NCI-H526 (cell line): ENCODE measurements at regions not wholly inside any gene's neighbourhood (a gene's known extent, or its start where the extent isn't known, plus 50 kb on each side); places are given as distances from the start of the nearest gene placed in this dataset.

ENCODE experiments used
- DNase-seq, 2 experiments: peaks; one replicate each; lab custom pipeline; 2025; lab: John Stamatoyannopoulos, UW

- DNase-seq: no peak
Measured at GRCh38 chr5:15447209-15447608, 52.8 kb upstream of the FBXL7 start.

DNA sequence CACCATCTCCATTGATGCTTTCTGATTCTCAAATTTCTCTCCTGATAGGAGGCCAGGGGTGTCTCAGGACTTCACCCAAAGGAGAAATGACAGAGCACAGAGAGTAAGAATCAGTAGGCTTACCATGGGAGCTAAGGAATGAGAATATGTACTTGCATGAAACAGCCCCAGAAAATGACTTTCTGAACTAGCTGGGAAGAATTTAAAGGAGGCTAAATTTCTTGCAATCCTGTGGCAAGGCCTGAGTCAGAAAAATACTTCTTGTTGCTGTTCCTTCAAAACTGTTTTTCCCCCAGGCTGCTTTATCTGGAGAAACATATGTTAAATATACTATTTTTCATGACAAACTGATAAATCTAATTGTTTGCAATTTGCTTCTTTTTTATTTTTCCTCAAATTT is 53.4 kb upstream of the FBXL7 start:
- no peak for DNase-seq

DNA sequence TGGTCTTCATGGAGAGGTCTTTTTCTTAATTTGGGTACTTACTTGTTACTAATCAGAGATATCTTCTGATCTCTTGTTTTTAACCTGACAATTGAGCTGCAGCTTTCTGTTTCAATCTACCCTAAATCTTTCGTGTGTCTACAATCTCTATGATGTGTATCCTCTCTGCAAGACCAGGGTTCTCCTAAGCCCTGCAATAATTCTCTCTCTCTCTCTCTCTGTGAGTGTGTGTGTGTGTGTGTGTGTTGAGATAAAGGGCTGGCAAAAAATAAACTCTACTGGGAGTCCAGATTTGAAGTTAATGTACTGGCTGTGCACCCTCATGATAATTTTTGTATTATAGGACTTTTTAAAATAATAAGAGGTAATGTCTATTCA is 57.8 kb upstream of the FBXL7 start:
- no peak for DNase-seq

DNA sequence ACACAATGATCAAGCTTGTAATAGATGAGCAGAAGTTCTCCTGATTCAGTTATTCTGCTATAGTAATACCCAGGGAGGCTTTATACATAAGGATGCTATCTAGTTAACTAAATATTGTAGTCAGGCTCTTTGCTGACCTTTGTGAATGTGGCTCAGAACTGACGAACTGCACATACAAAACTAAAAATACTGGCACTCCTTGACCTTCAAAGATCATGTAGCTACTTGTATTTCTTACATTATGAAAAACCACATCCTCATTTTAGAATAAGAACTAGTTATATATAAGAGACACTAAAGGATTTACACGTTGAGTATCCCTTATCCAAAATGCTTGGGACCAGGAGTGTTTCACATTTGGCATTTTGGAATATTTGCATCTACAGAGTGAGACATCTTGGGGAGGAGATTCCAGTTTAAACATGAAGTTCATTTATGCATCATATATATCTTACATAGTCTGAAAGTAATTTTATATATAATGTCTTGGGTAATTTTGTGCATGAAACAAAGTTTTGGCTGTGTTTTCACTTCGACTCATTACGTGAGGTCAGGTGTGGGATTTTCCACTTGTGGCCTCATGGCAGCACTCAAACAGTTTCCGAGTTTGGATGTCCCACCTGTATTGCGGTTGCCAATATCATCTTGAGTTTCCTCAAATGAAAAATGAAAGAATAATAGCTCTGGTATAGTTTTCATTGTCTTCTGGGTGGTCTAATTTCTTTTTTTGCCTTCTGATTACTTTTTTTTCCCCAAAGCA is 58.4 kb upstream of the FBXL7 start:
- no peak for DNase-seq

- DNase-seq: no peak
Measured at GRCh38 chr5:15440434-15440833, 59.5 kb upstream of the FBXL7 start.

DNA sequence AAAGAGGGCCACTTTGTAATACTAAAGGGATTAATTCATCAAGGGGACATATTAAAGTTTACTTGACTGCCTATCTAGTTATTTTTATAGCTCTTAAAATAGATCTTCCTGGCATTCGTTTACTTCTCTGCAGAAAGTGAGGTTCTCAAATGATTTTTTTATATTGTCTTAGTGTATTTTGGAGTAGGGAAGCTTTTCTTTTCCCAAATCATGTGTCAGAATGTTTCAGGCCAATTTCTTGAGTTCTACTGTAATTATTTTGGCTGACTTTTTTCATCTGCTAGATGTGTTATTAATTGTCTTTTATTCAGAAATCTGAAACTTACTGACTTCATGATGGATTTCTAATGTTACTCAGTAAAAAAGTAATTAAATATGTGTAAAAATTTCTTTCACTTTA is 60.2 kb upstream of the FBXL7 start:
- no peak for DNase-seq

- DNase-seq: no peak
Measured at GRCh38 chr5:15433709-15434108, 66.3 kb upstream of the FBXL7 start.

DNA sequence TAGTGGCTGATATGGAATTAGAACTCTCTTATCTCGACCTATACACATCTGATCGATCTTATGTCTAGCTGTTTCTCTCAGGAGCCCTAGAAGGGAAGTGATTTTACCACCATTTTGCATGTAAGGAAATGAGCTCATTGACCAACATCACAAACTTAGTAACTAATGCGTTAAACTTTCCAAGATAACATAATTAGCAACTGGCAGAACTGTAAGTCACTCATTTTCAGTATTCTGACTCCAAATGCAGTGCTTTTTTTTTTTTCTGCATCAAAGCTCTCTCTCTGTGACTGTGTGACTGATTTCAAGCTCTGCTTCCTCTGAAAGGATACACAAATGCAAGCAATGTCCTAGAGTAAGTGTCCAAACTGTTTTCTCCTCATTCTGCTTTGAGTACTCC is 68.1 kb upstream of the FBXL7 start:
- no peak for DNase-seq

GRCh38 chr5:15425766-15426165 is 74.2 kb upstream of the FBXL7 start:
- DNase-seq: no peak

DNA sequence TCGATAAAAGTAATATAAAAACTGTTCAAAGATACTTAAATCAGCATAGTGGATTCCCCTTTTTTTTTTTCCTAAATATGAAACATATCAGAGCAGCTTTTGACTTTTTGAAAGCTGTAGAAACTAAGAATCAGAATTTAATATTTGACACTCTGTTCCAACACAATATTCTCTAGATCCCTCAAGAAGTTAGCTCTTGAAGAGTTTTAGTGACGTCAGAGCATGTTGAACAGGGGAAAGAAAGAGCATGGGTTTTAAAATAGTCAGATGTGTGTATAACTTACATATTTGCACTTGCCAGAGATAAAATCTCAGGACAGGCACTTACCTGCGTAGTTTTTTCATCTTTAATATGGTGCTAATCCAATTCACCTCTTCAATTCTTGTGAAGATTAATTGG is 75.2 kb upstream of the FBXL7 start:
- DNase-seq: no peak

DNA sequence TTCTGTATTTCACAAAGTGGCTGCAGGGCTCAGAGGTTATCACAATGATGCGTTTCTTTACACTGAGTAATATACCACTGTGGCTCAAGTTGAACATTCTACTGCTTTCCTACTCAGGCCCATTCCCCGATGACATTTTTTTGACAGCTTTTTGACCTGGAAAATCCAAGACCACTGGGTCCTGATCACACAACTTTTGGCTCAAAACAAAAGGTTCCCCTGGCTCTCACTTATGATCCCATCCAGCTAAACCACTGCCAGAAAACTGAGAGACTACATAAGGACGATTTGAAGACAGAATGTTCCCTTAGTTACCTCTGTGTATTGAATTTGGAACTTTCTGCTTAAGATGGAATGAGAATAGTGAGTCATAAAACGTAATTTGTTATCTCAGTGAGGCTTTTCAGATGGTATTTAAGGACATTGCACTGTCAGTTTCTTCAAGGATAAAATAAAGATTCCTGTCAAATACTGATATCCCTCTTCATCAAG is 78.0 kb upstream of the FBXL7 start:
- no peak for DNase-seq

DNA sequence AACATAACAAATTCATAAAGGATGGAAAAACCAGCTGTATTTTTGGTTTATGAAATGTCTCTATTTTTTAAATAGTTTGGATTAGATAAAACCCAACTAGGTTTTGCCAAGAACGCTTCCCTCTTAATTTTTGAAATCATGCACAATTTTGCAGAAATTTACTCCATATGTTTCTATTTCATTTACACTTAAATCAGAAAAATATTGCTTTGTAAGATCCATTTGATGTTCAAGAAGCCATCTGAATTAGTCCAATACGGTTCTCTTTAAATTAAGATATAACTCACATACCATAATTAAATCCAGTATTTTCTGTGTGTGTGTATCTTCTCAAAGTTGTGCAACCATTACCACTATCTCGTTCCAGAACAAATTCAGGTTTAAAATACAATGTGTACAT is 78.6 kb upstream of the FBXL7 start:
- no peak for DNase-seq

- no peak for DNase-seq
Measured at GRCh38 chr5:15420201-15420600, 79.8 kb upstream of the FBXL7 start.

DNA sequence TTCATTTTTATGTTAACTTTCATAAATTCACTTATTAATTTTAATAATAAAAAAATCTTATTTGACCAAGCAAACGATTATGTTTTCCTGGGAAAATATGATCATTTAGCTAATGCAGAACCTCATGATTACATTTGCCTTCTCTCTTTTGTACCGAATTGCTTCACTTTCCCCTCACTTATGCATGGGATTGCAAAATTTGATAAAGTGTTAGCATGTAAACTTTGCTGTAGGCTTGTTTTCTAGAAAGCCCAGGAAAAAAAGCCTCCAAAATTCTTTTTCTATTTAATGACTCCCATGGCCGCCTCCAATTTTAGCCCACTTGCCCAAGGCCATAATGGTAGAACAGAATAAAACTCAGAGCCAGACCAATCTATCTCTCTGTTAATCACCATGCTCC is 82.8 kb upstream of the FBXL7 start:
- DNase-seq: no peak

GRCh38 chr5:15406478-15406877 is 93.5 kb upstream of the FBXL7 start:
- no peak for DNase-seq

DNA sequence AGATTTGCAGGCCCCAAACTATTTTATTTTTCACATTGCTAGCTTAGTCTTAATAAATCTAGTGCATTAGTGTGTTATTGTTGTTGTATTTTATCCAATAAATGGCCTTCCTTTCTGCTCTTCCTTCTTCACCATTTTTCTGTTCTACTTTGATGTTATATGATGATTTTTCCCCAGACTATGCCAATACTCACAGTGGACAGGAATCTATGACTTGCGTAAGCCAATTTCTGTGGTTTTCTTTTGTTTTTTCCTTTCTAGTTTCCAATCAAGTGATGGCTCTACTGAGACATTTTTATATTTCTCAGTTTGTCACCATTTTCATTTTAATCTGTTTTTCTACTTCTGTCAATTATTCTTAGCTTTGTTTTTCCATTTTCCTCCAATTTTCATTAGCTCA is 106.8 kb upstream of the FBXL7 start:
- DNase-seq: no peak

DNA sequence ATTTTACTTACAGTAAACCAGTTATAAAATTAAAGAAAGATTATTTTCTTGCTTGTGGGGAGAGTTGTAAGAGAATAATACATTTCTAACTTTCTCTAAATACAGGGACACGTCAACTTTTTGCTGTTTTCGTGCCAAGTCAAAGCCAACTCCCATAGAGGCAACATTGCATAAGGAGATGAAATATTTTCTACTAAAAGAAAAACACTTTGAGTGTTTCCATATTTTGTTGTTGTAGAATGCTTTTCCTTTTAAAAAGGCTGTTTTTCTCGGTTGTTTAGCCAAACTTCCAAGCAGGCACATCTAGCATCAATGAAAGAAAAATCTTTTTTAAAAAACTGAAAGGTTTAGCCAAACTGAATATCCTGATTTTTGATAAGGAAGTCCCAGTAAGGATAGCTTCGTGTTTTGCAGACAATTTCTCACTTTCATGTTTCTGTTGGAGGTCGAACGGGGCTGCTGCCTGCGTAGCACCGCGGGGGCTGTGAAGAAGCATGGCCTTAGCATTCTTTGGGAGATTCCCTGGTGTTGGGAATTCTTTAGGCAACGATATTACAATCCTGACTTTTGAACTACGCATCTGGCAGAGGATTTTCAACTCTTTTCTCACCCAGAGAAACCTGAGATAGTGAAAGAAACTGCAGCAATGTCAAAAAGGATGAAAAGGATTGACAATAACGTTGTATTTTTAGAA is 108.1 kb upstream of the FBXL7 start:
- DNase-seq: no peak

GRCh38 chr5:15388866-15389265 is 111.1 kb upstream of the FBXL7 start:
- no peak for DNase-seq

DNA sequence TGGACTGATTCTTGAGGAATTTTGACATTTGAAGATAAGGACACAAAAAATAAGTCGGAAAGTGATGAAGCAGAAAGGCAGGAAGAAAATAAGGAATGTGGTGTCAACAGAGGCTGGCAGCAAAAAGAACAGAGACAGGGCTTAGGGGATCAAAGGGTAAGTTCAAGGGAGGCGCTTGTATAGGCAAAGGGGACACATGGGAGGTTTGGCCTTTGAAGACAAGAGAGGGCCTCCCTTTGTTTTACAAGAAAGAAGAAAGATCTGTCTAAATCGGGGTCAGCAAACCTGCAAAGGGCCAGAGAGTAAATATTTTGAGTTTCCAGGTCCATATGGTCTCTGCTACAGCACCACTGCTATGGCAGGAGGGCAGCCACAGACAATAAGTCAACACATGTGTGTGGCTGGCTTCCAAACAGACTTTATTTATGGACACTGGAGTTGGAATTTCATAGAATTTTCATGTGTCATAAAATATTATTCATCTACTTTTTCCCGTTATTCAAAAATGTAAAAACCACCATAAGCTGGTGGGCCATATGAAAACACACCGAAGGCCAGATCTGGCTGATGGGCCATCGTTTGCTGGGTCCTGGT is 112.0 kb upstream of the FBXL7 start:
- DNase-seq: no peak

DNA sequence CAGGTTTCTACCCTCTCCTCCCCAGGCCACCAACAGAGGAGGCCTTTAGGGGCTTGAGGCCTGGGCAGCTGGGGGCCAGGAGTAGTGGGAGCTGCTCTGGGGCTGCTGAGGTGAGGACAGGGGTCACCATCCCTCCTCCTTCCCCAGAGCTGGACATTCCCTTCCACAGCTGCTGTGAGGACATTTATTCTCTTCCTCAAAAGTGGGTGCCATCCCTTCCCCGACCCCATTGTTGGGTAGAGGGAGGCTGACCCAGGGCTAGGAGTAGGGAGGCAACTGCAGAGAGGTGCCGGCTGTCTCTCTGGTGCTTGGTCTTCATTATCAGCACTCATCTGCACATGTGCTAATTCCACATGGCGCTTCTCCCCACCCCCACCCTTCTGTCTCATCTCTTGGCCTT is 113.9 kb upstream of the FBXL7 start:
- no peak for DNase-seq

DNA sequence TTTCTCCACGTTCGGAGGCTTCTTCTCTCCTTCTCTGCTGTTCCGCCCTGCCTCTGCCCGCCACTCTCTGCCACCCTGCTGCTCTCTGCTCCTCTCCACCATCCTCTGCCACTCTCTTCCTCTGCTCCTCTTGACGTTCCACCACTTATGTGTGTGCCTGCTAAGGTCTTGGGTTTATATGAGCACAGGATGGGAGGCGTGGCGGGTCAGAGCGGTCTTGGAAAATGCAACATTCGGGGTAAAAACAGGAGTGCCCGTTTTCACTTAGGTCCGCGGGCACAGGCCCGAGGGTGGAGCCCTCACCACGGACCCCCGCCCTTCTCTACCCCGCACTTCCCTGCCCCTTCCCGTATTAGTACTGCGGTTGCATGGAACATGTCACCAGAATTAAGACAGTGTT is 114.4 kb upstream of the FBXL7 start:
- no peak for DNase-seq

GRCh38 chr5:15385037-15385436 is 114.9 kb upstream of the FBXL7 start:
- DNase-seq: no peak

GRCh38 chr5:15384581-15384980 is 115.4 kb upstream of the FBXL7 start:
- DNase-seq: no peak
